ENCODE measurements at regions not wholly inside any gene's neighbourhood (a gene's known extent, or its start where the extent isn't known, plus 50 kb on each side); places are given as distances from the start of the nearest gene placed in this dataset.

GRCh38 chr5:82859451-82860140, 217.6 kb downstream of the TMEM167A start:
- ATAC-seq (no peak), DNase-seq (ENCODE audit: low read depth in 1 of 2, low spot score in 1 of 2) (no peak), FAIRE-seq (no peak)
- H3K4me2 ChIP-seq, result no peak overlapping the region
- TF ChIP-seq SMC3 (IDR thresholded peaks at IDR 0.05) (no peak), RAD21 (conservative IDR thresholded peaks at IDR 0.05 in 1 of 2, IDR thresholded peaks at IDR 0.05 in 1 of 2) (no peak), JUNB (IDR thresholded peaks at IDR 0.05) (no peak), JUN (IDR thresholded peaks at IDR 0.05) (no peak), ATOH8 (CRISPR knock-in tag; IDR thresholded peaks at IDR 0.05; ENCODE audit: low read depth) (no peak), NR3C1 (IDR thresholded peaks at IDR 0.05) (no peak), HOXB5 (CRISPR knock-in tag; IDR thresholded peaks at IDR 0.05) (no peak), ELK1 (IDR thresholded peaks at IDR 0.05; ENCODE audit: low read depth, low read length) (no peak), FOSL2 (IDR thresholded peaks at IDR 0.05) (no peak), FOSL2 (CRISPR knock-in tag; IDR thresholded peaks at IDR 0.05) (no peak), CHD4 (IDR thresholded peaks at IDR 0.05; ENCODE audit: borderline replicate concordance) (no peak), RNF2 (IDR thresholded peaks at IDR 0.05; ENCODE audit: borderline replicate concordance, low read depth) (no peak), CTCF (IDR thresholded peaks at IDR 0.05) (no peak), NPAS2 (CRISPR knock-in tag; IDR thresholded peaks at IDR 0.05; ENCODE audit: borderline replicate concordance) (no peak), REST (IDR thresholded peaks at IDR 0.05) (no peak), PBX3 (IDR thresholded peaks at IDR 0.05) (no peak), KDM5A (IDR thresholded peaks at IDR 0.05) (no peak), USF2 (IDR thresholded peaks at IDR 0.05) (no peak), EHF (CRISPR knock-in tag; IDR thresholded peaks at IDR 0.05) (no peak)
- H3K9me3 ChIP-seq, result no peaks in the 10 kb centered on the region
- H3K4me3 ChIP-seq, result no peak overlapping the region
- no peak overlapping the region for H3K27ac ChIP-seq
- ChIA-PET POLR2A (no interaction called here), CTCF (no interaction called here)
- 64% methylated on average over 8 of the region's 8 CpGs for WGBS (ENCODE audit: missing lambda C conversion rate)
- H3K4me1 ChIP-seq, result no peaks in the 10 kb centered on the region
